ENCODE measurements at regions not wholly inside any gene's neighbourhood (a gene's known extent, or its start where the extent isn't known, plus 50 kb on each side); places are given as distances from the start of the nearest gene placed in this dataset.

GRCh38 chr2:83106853-83107252 is 1352.2 kb downstream of the SUCLG1 start:
- TF ChIP-seq, protein P1, sequence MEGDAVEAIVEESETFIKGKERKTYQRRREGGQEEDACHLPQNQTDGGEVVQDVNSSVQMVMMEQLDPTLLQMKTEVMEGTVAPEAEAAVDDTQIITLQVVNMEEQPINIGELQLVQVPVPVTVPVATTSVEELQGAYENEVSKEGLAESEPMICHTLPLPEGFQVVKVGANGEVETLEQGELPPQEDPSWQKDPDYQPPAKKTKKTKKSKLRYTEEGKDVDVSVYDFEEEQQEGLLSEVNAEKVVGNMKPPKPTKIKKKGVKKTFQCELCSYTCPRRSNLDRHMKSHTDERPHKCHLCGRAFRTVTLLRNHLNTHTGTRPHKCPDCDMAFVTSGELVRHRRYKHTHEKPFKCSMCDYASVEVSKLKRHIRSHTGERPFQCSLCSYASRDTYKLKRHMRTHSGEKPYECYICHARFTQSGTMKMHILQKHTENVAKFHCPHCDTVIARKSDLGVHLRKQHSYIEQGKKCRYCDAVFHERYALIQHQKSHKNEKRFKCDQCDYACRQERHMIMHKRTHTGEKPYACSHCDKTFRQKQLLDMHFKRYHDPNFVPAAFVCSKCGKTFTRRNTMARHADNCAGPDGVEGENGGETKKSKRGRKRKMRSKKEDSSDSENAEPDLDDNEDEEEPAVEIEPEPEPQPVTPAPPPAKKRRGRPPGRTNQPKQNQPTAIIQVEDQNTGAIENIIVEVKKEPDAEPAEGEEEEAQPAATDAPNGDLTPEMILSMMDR (IDR thresholded peaks at IDR 0.05), result no peak
- TF ChIP-seq POLR2A (IDR thresholded peaks at IDR 0.05), result no peak

Data from body of pancreas (tissue), 4 donors.